ENCODE measurements at regions not wholly inside any gene's neighbourhood (a gene's known extent, or its start where the extent isn't known, plus 50 kb on each side); places are given as distances from the start of the nearest gene placed in this dataset.
"Not testable (repeated sequence)": the region's sequence is repeated elsewhere in the genome, so short reads cannot be mapped to it uniquely, and the experiment has no call there.

DNA sequence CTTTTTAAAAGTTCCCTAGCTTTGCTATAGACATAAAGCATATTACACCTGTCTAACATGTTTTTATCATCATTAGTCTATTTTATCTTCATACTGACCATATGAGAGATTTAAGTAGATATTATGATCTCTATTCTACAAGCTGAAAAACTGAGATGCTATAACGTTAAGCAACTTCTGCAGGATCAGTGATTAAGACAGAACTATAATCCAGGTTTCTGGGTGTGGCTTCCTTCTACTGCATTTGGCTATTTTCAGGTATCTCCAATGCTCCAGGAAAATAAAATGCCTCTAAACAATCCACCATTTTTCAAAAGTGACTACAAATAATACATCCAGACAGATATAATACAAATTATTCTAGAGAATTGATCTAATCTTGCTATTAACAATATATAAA lies 53.4 kb downstream of the RGS2 start:
- no peak for DNase-seq (ENCODE audit: low read depth)
- no peak overlapping the region for H3K4me3 ChIP-seq (ENCODE audit: low read depth, low read length)

GRCh38 chr1:192866241-192866868 lies 57.5 kb downstream of the RGS2 start:
- no peak for DNase-seq (ENCODE audit: low read depth)

DNA sequence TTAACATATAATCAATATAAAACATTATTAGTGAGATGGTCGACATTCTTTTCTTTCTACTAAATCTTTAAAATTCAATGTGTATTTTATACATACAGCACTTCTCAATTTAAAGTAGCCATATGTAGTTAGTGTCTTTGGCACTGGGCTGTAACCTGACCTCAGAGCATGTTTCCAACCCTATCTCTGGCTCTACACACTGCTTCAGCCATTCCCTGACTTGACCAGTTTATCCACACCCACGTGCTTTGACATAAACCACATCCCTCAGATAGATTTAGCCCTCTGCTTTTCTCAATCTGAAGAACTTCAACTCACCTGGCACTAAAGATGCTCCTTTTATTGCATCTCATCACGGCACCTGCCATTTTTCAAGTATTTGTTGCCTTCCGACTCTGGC lies 58.3 kb downstream of the RGS2 start:
- no peak for DNase-seq (ENCODE audit: low read depth)
- H3K4me3 ChIP-seq (ENCODE audit: low read depth, low read length): no peak overlapping the region

More at GRCh38 chr1:192866241-192866868, 57.5 kb downstream of the RGS2 start:
- H3K4me3 ChIP-seq (ENCODE audit: low read depth, low read length): no peak overlapping the region

- H3K4me3 ChIP-seq (ENCODE audit: low read depth, low read length): no peak overlapping the region
- no peak for DNase-seq (ENCODE audit: low read depth)
Measured at GRCh38 chr1:192869308-192869940, 60.6 kb downstream of the RGS2 start.

- no peak for DNase-seq (ENCODE audit: low read depth)
- H3K4me3 ChIP-seq (ENCODE audit: low read depth, low read length): no peak overlapping the region
Measured at GRCh38 chr1:192872010-192872409, 63.2 kb downstream of the RGS2 start.

DNA sequence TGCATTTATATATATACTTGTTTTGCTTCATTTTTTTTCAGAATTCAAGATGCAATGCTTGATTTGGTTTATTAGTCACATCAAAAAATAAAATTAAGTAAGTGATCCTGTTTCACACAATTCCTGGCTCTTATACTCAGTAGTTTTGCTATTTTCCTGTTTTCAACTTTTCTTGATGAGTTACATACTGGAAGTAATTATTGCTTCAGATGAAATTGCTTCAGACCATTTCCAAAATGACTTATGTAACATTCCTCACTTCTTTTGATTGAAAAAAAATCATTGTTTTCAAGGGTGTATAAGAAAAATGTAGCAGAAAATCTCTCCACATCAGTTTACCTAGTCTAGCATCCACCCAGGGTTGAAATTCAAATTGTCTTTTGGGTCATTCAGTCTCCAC lies 65.0 kb downstream of the RGS2 start:
- H3K4me3 ChIP-seq (ENCODE audit: low read depth, low read length): no peak overlapping the region
- DNase-seq (ENCODE audit: low read depth): no peak

DNA sequence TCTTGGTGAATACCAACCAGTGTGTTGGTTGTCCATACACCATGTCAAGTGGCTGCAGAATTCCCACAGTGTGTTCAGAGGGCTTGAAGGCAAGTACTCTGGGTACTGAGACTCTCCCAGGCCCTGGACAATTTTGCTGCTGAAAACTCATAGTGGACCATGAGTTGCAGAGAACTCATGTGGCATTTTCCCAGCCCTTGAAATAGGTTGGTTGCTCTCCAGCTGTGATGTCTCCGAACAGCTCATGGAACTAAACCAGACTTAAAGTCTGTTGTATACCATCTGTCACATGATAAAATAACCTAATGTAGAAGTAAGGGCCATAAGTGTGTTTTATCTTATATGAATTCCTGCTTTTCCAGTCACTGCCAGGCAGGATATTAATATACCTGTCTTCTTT lies 67.8 kb downstream of the RGS2 start:
- no peak for DNase-seq (ENCODE audit: low read depth)
- no peak overlapping the region for H3K4me3 ChIP-seq (ENCODE audit: low read depth, low read length)

DNA sequence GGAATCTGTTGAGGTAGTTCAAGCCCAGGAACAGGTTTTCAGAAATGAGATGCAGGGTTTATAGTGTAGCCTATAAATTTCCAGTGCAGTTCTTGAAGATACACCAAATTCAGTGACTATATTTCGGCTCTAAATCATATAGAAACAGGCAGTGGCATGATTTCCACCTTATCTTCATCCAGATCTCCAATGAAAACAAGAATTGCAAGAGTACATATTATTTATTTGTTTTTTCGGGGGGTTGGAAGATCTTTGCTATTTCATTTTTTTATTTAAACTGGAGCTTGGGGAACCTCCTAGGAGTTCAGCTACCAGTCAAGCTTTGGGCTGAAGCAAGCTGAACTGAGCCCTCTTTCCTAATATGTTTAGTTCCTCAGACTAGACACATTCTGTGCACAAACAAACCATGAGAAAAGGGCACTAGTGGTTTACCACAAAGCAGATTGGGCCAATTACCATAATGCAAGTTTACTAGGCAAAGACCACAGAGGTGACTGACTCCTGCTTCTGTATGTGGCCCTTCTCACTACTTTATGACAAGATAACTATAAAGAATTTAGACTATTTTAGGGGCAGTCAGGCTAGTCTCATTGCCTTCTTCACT lies 68.5 kb downstream of the RGS2 start:
- peak; percentile 68 for DNase-seq (ENCODE audit: low read depth)
- H3K4me3 ChIP-seq (ENCODE audit: low read depth, low read length): no peak overlapping the region

DNA sequence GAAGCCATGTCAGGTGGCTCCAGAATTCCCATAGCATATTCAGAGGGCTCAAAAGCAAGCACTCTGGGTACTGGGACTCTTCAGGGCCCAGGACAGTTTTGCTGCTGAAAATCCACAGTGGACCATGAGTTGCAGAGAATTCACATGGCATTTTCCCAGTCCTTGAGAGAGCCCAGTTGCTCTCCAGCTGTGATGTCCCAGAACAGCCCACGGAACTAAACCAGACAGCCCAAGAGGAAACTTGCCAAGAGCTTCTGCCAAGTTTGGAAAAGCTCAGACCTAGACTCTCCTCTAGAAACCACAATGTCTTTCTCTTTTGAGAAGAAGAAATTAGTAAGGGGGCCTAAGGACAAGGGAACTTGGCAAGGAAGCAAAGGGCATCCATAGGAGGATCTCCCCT lies 69.4 kb downstream of the RGS2 start:
- DNase-seq (ENCODE audit: low read depth): peak; percentile 78
- H3K4me3 ChIP-seq (ENCODE audit: low read depth, low read length): no peak overlapping the region

GRCh38 chr1:192879406-192879805 lies 70.6 kb downstream of the RGS2 start:
- peak; percentile 9 for DNase-seq (ENCODE audit: low read depth)
- H3K4me3 ChIP-seq (ENCODE audit: low read depth, low read length): no peak overlapping the region

DNA sequence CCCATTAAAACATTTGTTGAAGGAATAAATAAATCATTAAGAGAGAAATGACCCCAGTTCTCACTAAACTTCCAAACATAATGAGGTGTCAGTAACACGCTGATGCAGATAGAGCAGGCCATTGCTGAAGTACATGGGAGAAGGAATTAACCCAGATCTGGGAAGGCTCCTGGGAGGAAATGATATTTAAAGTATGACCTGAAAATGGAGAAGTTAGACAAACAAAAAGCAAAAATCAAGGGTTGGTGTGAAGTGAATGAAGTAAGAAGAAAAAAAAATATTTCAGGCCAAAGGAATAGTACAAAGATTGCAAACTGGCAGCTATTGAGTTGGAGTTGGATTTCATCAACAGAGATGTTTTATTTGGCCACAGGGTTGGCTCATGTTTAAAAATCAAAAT lies 71.4 kb downstream of the RGS2 start:
- H3K4me3 ChIP-seq (ENCODE audit: low read depth, low read length): no peak overlapping the region
- DNase-seq (ENCODE audit: low read depth): no peak

DNA sequence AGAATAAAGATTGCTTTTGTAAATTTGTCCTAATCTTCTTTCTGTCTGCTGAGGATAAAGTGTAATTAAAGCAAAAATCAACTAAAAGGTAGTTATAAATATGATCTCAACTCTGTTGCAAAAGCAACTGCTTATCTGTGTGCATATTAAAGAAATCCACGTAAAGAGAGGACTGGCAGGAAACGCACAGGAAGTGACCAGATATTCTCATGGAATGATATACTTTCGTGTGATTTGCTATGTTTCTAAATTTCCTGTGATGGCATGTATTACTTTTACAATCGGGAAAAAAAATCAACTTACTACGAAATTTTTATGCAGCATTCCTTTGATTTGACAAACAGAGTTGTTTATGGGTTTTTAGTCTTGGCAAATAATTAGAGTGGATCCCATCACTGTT lies 75.4 kb downstream of the RGS2 start:
- no peak for DNase-seq (ENCODE audit: low read depth)
- no peak overlapping the region for H3K4me3 ChIP-seq (ENCODE audit: low read depth, low read length)

GRCh38 chr1:192885387-192885786 lies 76.5 kb downstream of the RGS2 start:
- not testable (repeated sequence) for DNase-seq (ENCODE audit: low read depth)

GRCh38 chr1:192887426-192887825 lies 78.6 kb downstream of the RGS2 start:
- H3K4me3 ChIP-seq (ENCODE audit: low read depth, low read length): no peak overlapping the region
- no peak for DNase-seq (ENCODE audit: low read depth)

More at GRCh38 chr1:192885387-192885786, 76.5 kb downstream of the RGS2 start:
- H3K4me3 ChIP-seq (ENCODE audit: low read depth, low read length): not testable (repeated sequence)

DNA sequence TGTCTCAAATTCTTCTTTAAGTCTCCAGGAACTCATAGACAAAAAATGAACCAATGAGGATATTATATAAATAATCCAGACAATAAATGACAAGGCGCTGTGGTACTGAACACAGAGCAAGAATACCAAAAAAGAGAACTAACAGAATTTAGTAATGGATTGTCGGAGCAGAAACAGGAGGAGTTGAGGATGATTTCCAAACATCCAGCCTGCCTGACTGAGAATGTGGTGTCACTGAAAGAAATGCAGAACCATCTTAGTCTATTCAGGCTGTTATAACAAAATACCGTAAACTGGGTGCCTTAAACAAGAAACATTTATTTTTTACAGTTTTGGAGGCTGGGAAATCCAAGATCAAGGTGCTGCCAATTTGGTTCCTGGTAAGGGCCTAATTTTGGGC lies 79.7 kb downstream of the RGS2 start:
- no peak overlapping the region for H3K4me3 ChIP-seq (ENCODE audit: low read depth, low read length)
- DNase-seq (ENCODE audit: low read depth): no peak

GRCh38 chr1:192889082-192889481 lies 80.2 kb downstream of the RGS2 start:
- no peak for DNase-seq (ENCODE audit: low read depth)
- no peak overlapping the region for H3K4me3 ChIP-seq (ENCODE audit: low read depth, low read length)

GRCh38 chr1:192890134-192890533 lies 81.3 kb downstream of the RGS2 start:
- no peak overlapping the region for H3K4me3 ChIP-seq (ENCODE audit: low read depth, low read length)
- no peak for DNase-seq (ENCODE audit: low read depth)

GRCh38 chr1:192892934-192893333 lies 84.1 kb downstream of the RGS2 start:
- H3K4me3 ChIP-seq (ENCODE audit: low read depth, low read length): no peak overlapping the region
- DNase-seq (ENCODE audit: low read depth): no peak

DNA sequence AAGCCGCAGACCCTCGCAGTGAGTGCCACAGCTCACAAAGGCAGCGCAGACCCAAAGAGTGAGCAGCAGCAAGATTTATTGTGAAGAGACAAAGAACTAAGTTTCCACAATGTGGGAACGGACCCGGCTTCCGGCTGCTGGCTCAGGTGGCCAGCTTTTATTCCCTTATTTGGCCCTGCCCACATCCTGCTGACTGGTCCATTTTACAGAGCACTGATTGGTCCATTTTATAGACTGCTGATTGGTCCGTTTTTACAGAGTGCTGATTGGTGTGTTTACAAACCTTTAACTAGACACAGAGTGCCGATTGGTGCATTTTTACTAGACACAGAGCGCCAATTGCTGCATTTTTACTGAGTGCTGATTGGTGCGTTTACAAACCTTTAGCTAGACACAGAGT lies 86.6 kb downstream of the RGS2 start:
- not testable (repeated sequence) for DNase-seq (ENCODE audit: low read depth)

DNA sequence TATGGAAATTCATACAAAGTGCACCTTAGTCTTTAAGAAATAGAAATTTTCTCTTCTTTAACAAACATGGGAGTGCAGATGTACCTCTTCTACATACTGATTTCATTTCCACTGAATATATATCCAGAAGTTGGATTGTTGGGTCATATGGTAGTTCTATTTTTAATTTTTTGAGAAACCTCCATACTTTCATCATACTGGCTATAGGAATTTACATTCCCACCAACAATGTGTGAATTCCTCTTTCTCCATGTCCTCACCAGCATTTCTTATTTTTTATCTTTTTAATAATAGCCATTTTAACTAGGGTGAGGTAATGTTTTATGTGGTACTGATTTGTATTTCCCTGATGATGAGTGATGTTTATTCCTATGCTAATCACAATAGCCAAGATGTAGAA lies 87.5 kb downstream of the RGS2 start:
- H3K4me3 ChIP-seq (ENCODE audit: low read depth, low read length): no peak overlapping the region
- DNase-seq (ENCODE audit: low read depth): no peak

More for the DNA sequence above, 86.6 kb downstream of the RGS2 start:
- not testable (repeated sequence) for H3K4me3 ChIP-seq (ENCODE audit: low read depth, low read length)

DNA sequence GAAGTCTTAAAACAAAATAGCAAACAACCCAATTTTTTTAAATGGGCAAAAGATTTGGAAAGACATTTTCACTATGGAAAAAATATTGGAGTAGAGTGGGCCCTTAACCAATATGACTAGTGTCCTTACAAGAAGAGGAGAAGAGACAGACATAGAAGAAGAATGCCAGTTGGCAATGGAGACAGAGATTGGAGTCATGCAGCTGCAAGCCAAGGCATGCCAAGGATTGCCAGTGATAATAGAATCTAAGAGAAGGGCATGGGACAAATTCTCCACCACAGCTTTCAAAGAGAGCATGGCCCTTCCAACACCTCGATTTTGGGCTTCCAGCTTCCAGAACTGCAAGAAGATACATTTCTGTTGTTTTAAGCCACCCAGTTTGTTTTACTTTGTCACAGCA lies 92.7 kb downstream of the RGS2 start:
- no peak overlapping the region for H3K4me3 ChIP-seq (ENCODE audit: low read depth, low read length)
- no peak for DNase-seq (ENCODE audit: low read depth)

All from skeletal muscle cell (primary cell).